NOMO-1 treated with DMSO at 0.1 percent for 48 hours (cell line): ENCODE measurements at regions not wholly inside any gene's neighbourhood (a gene's known extent, or its start where the extent isn't known, plus 50 kb on each side); places are given as distances from the start of the nearest gene placed in this dataset.
"Not testable (repeated sequence)": the region's sequence is repeated elsewhere in the genome, so short reads cannot be mapped to it uniquely, and the experiment has no call there.

Source experiments
- DNase-seq: peaks from one replicate; lab custom pipeline; 2025; ENCODE audit not compliant: unreplicated experiment; lab: John Stamatoyannopoulos, UW

DNA sequence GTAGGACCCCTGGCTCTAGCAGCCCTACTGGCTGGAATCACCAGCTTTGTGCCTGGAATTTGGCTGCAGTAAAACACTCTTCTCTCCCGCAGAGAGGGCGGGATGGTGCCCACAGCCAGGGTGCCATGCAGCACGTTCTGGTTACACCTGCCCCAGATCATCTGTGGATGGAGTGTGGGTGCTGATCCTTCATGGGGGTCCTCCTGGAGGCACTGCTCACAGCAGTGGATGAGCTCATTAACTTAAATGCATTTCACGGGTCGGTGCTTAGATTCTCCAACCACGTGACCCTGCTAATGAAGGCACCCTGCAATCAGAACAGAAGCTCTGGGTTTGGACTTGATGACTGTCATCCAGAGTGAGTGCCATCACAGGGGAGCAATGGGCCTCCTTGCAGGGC is 138.6 kb upstream of the AFDN start:
- no peak for DNase-seq

- no peak for DNase-seq
Observed at GRCh38 chr6:167689278-167689677, 137.4 kb upstream of the AFDN start.

DNA sequence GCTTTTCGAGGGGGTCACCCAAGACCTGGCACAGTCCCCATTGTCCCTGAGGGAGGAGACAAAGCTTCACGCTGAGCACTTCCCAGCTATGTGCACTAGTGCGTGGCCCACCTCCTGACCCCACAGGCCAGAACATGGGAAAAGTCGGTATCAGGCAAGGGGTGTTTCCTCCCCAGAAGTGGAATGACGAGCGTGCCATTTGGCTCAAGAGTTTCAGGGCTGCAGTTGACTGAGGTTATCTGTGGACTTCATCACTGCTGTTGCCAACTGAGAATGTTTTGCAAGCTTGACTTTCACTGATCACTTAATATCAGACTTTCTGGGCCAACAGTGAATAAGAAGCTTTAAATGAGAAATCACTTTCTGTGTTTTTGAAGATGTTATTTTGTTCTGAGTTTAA is 137.0 kb upstream of the AFDN start:
- no peak for DNase-seq

GRCh38 chr6:167690167-167690922 is 136.4 kb upstream of the AFDN start:
- DNase-seq = not testable (repeated sequence)

DNA sequence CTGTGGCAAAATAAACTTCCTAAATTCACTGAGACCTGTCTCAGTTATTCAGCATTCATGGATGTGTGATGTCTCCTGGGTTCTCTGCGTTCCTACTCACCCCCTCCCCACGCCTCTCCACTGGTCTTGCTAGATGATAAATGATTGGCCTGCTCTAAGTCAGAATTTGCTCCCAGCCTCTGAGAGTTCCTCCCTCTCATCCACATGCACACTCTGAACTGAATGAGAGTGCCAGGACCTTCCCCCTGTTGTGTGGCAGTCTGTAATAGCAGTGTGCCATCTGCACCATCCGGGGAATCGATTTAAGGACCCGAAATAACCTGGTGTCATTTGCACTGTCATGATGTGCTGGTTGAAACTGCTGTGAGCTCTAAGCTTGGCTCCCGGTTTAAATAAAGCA is 135.8 kb upstream of the AFDN start:
- DNase-seq = no peak

DNA sequence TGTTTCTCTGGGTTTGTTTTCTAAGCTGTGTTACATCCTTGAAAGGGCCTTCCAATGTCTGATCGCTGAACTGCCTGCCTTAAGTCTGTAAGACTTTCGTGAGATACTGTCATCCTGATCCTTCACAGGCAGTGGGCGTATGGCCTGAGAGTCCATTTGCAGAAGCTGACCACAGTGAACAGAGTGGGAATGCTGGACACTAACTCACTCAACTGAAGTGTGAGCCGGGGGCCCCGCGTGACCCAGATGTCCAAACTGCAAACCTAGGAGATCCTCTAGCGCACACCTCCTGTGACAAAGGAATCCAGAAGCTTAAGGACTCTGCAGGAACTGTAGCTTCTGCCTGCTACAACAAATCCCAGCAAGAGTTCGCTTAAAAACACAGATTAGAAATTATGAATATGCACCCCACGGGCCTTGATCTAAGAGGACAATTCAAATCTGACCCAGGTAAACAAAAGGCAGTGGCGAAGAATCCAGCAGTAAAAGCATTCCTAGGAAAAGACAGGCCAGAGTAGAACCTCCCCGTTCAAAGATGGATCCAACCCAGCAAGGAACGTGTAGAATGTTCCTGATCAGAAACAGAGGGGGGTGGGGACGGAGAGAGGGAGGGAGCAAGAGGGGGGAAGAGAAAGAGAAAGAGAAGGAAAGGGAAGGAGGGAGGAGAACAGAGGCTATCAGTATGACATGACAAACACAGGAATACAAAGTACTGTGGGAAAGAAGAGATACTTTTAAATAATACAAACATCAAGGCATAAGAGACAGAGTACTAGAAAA is 135.0 kb upstream of the AFDN start:
- DNase-seq = no peak

- DNase-seq = not testable (repeated sequence)
Observed at GRCh38 chr6:167693478-167693877, 133.2 kb upstream of the AFDN start.

- no peak for DNase-seq
Observed at GRCh38 chr6:167695831-167696230, 130.9 kb upstream of the AFDN start.

- DNase-seq = no peak
Observed at GRCh38 chr6:167696296-167696695, 130.4 kb upstream of the AFDN start.

DNA sequence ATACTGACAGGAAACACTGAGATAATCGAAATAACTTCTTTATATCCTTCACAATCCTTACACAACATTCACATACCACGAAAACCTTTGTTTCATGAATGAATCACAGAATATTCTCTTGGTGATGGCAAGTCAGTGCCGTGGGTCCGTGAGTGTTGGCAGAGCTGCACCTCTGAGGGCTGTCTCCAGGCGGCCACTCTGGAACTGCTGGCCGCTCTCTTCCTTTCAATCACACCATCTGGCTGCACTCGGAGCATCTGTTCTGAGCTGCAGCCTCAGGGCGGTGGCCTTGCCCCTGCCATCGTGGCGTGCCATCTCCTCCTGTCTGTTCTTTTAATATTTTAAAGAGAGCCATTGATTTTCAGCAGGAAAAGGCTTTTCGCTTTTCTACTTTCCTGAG is 129.4 kb upstream of the AFDN start:
- no peak for DNase-seq

- no peak for DNase-seq
Observed at GRCh38 chr6:167698540-167698939, 128.2 kb upstream of the AFDN start.

- DNase-seq = peak; percentile 89
Observed at GRCh38 chr6:167699141-167699931, 127.4 kb upstream of the AFDN start.

GRCh38 chr6:167700199-167700598 is 126.5 kb upstream of the AFDN start:
- no peak for DNase-seq

DNA sequence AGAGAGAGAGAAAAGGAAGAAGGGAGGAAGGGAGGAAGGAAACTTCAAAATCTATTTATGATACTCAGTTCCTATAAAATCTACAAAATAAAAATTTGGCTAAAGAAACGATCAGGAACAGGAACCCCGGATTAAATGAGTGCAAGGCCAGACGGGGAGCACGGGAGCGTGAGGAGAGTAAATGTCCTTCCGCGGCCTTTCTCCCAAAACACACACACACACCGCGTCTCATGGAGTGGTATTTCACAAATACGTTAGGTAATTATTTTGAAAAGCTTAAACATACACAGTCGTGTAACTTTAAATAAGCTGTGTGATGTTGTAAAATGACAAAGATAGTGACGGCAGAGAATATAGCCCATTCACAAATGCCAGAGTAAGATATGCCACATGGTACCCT is 125.7 kb upstream of the AFDN start:
- DNase-seq = no peak

GRCh38 chr6:167702241-167702827 is 124.4 kb upstream of the AFDN start:
- DNase-seq = peak; percentile 71

DNA sequence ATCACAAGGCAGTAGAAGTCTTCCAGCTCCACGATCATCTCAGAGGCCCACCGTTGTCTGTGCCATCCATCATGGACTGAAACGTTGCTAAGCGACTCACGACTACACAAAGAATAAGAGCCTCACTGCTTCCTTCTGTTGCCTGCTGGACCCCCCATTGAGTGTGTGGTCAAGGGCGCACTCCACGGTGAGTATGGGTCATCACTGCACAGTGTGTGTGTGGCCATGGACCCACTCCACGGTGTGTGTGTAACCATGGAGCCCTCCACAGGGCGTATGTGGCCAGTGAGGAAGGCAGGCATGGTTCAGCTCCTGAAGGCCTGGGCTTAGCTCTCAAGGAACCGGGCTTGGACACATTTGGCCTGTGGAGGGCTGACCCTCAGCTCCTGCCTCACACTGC is 123.4 kb upstream of the AFDN start:
- no peak for DNase-seq

DNA sequence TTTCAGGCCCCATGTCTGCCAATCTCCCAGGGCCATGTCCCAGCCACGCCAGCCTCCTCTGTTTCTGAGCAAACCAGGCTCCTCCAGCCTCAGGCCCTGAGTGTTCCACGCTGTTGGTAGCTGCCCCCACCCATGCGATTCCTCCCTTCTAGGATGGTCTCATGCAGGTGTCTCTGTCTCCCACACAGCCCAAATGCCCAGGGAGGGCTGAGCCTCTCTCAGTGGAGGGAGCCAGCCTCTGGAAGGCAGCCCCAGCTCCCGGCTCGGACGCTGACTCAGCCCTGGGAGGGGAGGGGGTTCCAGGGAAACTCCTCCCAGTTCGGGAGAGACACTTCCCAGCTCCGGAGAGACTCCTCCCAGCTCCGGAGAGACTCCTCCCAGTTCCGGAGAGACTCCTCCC is 122.9 kb upstream of the AFDN start:
- no peak for DNase-seq

DNA sequence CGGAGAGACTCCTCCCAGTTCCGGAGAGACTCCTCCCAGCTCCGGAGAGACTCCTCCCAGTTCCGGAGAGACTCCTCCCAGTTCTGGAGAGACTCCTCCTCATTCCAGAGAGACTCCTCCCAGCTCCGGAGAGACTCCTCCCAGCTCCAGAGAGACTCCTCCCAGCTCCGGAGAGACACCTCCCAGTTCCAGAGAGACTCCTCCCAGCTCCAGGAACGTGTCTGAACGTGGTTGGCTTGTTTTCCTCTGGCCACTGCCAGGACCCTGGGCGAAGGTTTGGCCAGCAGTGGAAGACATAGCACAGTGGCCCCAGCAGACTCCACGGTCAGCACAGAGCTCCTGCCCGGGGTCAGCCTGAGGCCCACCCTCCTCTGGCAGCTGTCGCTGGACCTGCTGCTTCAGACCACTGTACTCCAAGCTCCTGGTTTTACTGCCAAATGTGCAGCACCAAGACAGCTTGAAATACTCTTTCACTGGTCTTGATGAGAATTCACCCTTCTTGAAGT is 122.3 kb upstream of the AFDN start:
- DNase-seq = no peak

DNA sequence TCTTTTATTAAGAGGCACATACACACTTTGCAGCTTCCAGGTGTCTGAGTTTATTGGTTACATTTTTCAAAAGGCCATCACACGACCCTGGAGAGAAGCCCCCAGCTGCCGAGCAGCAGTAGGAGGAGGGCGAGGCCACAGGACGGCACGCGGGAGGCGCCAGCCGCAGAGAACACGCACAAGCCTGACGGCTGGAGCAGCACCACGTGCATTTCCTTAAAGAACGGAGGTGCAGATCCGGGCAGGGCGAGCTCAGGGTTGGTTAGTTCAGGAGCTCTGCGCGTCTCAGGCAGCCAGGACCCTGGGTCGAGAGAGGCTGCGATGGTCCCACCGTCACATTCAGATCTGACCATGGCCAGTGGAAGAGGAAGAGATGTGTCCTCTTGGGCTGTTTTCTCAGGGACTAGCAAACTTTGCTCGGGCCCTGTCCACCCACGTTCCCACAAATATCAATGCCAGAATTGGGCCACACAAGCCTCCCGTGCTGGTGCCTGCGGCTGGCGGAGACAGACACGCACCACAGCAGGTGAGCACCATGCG is 121.4 kb upstream of the AFDN start:
- DNase-seq = no peak

DNA sequence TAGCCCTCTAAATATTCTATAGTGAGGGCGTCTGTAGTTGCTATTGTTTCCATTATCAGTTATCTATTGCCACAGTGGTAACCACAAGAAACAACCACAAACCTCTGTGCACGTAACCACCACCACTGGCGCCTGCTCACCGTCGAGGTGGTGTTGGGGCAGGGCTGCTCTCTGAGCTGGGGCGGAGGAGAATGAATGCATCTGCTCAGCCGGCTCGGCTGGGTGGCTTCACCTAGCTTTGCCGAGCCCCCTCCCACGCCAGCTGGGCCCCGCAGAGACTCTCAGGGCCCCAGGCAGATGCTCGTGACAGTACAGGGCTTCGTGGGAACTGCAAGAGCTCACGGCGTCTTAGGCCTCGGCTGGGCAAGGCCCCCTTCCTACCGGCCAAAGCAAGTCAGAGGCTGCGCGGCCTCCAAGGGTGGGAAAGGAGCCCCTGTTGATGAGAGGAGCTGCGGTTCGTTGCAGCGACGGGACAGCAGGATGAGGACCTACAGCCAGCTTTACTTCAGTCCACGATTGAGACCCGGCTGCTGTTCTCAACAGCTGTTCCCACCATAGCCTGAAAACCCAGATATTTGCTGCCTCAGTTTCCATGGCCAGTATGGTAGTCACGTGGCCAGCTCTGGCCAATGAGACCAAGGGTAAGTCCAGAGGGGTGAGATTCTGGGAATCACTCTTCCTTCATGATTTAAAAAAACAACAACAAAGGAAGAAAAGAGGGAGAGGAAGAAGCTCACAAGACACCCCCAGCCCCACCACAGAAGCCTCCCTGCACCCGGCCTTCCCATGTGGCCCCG is 120.2 kb upstream of the AFDN start:
- peak; percentile 63 for DNase-seq
